ENCODE measurements at regions not wholly inside any gene's neighbourhood (a gene's known extent, or its start where the extent isn't known, plus 50 kb on each side); places are given as distances from the start of the nearest gene placed in this dataset.

GRCh38 chr5:68778484-68778883 is 315.3 kb upstream of the SLC30A5 start:
- no peak overlapping the region for H3K4me3 ChIP-seq (ENCODE audit: low read length)
- TF ChIP-seq ZNF274 (IDR thresholded peaks at IDR 0.05; ENCODE audit: low read depth, low read length): no peak

GRCh38 chr5:68780299-68780955 is 313.4 kb upstream of the SLC30A5 start:
- H3K4me3 ChIP-seq (ENCODE audit: low read length): no peak overlapping the region
- TF ChIP-seq ZNF274 (IDR thresholded peaks at IDR 0.05; ENCODE audit: low read depth, low read length): no peak

DNA sequence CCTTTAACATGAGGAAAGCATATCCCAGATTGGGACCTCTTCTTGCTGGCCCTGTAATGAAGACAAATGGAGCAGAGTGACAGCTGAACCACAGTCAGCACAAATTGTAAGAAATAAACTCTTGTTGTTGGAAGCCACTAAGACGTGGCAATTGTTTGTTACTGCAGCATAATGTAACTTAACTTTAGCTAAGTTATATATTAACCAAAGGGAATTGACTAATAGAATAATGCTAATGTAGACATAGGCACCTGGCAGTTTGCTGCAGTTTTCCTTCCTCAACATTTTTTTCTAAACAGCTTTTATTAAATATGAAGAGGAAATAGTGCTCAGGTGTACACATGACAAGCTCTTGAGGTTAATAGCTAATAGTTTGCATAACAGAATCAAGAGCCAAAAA is 300.7 kb upstream of the SLC30A5 start:
- no peak for TF ChIP-seq ZNF274 (IDR thresholded peaks at IDR 0.05; ENCODE audit: low read depth, low read length)
- no peak overlapping the region for H3K4me3 ChIP-seq (ENCODE audit: low read length)

DNA sequence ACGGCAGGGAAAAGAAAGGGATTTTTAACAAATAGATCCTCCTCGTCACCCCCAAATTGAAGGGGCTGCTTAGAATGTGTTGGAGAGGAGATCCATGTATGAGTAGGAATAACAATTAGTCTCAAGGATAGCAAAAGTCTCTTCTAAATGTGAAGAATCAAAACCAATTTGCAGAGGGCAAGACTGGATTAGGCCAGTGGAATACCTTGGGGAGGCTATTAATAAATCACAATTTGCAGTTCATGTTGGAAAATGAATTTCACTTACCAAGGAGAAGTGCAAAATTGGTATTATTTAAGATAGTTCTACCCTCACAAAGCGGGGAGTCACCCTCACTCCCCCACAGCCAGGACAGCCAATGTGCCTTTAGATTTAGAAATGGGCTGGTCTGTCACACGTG is 299.8 kb upstream of the SLC30A5 start:
- H3K4me3 ChIP-seq (ENCODE audit: low read length): no peak overlapping the region
- no peak for TF ChIP-seq ZNF274 (IDR thresholded peaks at IDR 0.05; ENCODE audit: low read depth, low read length)

DNA sequence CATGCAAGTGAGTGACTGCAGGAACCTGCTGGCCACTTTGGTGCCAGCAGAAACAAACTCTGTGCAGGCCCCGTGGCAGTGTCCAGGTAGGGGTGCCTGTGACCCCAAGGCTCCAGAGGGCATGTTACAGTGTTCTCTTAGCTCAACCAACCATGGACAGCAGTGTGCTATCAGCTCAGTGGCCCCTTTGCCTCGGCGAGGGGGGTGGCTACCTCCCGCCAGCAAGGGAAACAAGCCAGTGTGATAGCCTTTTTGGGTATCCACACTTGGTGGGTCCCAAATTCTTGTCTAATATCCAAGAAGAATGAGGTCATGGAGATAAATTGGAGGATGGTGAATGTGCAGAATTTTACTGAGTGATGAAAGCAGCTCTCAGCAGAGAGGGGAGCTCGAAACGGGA is 298.6 kb upstream of the SLC30A5 start:
- TF ChIP-seq ZNF274 (IDR thresholded peaks at IDR 0.05; ENCODE audit: low read depth, low read length): no peak
- no peak overlapping the region for H3K4me3 ChIP-seq (ENCODE audit: low read length)

GRCh38 chr5:68798877-68799843 is 294.7 kb upstream of the SLC30A5 start:
- no peak for TF ChIP-seq ZNF274 (IDR thresholded peaks at IDR 0.05; ENCODE audit: low read depth, low read length)
- H3K4me3 ChIP-seq (ENCODE audit: low read length): no peak overlapping the region

DNA sequence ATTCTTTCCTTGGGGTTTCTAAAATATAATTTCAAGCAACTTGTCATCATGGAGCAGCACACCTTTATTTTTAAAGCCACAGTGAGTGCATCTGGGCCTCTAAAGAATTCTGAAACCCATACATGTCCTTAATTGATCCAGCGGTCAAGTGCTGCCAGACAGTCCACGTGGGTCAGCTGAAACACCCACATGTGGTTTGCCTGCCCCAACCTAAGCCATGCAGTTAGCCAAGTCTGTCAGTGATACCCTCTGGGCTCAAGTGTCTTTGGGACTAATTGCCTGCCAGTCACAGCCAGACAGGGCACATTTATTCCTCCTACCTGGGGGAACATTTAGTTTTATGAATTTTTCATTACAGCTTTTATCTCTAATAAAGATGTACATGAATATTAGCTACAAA is 291.4 kb upstream of the SLC30A5 start:
- no peak for TF ChIP-seq ZNF274 (IDR thresholded peaks at IDR 0.05; ENCODE audit: low read depth, low read length)
- H3K4me3 ChIP-seq (ENCODE audit: low read length): no peak overlapping the region

GRCh38 chr5:68803881-68804319 is 289.9 kb upstream of the SLC30A5 start:
- H3K4me3 ChIP-seq (ENCODE audit: low read length): no peak overlapping the region
- TF ChIP-seq ZNF274 (IDR thresholded peaks at IDR 0.05; ENCODE audit: low read depth, low read length): no peak

DNA sequence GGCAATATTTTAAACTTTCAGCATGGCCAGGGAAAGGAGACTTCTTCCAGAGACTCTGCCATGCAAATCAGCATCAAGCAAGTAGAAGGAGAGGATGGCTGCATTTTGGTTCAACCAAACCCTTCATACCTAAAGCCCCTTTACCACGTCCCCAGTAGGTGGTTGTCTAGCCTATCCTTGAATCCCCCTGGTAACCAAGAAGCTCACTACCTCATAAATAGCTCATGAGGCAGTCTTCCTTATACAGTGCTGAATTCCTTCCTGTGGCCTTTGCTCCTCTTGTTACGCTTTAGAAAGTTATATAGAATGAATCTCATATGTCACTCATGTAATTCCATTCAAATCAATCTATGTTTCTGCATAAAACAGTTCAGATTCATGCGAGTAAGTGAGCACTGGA is 289.5 kb upstream of the SLC30A5 start:
- H3K4me3 ChIP-seq (ENCODE audit: low read length): no peak overlapping the region
- no peak for TF ChIP-seq ZNF274 (IDR thresholded peaks at IDR 0.05; ENCODE audit: low read depth, low read length)

DNA sequence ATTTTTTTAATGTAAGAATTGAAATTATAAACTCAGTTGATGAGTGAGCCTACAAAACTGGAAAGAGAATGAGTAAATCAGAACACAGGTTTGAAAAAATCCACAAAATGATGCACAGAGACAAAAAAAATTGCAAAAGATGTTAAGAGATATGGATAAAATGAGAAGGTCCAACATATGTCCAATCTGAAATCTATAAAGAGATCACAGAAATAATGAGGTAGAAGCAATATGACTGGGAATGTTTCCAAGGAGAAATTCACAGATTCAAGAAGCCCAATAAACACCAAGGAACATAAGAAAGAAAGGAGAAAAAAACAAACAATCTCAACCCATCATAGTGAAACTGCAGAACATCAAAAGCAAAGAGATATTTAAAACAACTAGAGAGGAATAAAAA is 288.4 kb upstream of the SLC30A5 start:
- no peak overlapping the region for H3K4me3 ChIP-seq (ENCODE audit: low read length)
- no peak for TF ChIP-seq ZNF274 (IDR thresholded peaks at IDR 0.05; ENCODE audit: low read depth, low read length)

DNA sequence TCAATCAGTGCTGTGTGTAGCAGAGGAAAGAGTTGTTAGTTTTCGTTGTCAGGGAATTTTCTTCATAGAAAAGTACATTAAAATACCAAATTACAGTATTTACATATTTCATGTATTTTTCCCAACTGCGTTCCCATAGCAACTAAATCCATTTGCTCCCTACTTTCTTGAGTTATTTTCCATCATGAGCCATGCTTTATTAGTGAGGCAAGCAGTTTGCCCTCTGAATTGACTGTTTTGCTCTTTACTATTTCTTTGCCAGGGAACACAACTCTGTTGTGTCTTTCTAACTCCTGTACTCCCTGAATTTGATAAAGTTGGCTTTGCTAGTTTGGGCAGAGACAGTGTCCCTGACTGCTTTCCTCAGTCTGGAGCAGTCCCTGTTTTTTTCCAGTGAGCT is 276.2 kb upstream of the SLC30A5 start:
- no peak overlapping the region for H3K4me3 ChIP-seq (ENCODE audit: low read length)
- TF ChIP-seq ZNF274 (IDR thresholded peaks at IDR 0.05; ENCODE audit: low read depth, low read length): no peak

GRCh38 chr5:68818057-68818695 is 275.6 kb upstream of the SLC30A5 start:
- H3K4me3 ChIP-seq (ENCODE audit: low read length): no peak overlapping the region
- TF ChIP-seq ZNF274 (IDR thresholded peaks at IDR 0.05; ENCODE audit: low read depth, low read length): no peak

DNA sequence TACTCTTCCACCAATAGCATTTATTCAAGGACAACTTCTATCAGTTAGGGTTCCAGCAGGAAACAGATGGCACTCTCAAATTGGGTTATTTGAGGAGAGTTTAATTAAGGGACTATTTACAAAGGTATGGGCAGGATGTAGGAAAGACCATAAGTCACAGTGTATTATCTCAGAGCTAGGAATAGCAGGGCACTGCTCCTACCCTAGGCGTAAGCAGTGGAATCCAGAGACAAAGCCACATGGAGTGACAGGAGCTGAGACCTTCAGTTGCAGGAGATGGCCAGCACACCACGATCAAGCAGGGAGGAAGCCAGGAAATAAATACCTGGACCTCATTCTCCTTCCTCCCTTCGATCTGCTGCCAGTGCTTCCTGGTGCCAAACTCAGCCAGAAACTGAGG is 274.9 kb upstream of the SLC30A5 start:
- TF ChIP-seq ZNF274 (IDR thresholded peaks at IDR 0.05; ENCODE audit: low read depth, low read length): no peak
- H3K4me3 ChIP-seq (ENCODE audit: low read length): no peak overlapping the region

DNA sequence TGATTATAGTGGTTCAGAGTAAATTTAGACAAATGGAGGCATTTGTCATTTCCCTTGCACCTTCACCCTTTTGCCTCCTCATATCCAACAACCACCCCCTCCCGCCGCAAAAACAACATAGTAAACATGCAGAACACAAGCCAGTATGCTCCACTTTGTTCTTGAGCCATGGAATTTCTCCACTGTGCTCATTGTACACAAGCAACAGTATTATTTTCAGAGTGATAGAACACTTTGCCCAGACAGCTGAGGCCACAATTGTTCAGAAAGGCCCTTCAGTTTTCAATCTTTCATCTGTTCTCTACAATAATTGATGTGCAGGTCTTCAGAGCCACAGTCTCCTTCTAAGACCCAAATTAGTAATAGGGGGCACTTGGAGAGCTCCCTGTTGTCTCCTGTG is 272.8 kb upstream of the SLC30A5 start:
- TF ChIP-seq ZNF274 (IDR thresholded peaks at IDR 0.05; ENCODE audit: low read depth, low read length): no peak
- no peak overlapping the region for H3K4me3 ChIP-seq (ENCODE audit: low read length)

- no peak overlapping the region for H3K4me3 ChIP-seq (ENCODE audit: low read length)
- TF ChIP-seq ZNF274 (IDR thresholded peaks at IDR 0.05; ENCODE audit: low read depth, low read length): no peak
These were observed 271.0 kb upstream of the SLC30A5 start for GRCh38 chr5:68822796-68823195.

Measured in GM08714 (cell line).